H4 (cell line): ENCODE measurements at regions not wholly inside any gene's neighbourhood (a gene's known extent, or its start where the extent isn't known, plus 50 kb on each side); places are given as distances from the start of the nearest gene placed in this dataset.

Experiments used
- DNase-seq: peaks from one replicate; pipeline ENCODE4 v3.0.0-alpha.2; 2015; ENCODE audit warnings: low spot score

DNA sequence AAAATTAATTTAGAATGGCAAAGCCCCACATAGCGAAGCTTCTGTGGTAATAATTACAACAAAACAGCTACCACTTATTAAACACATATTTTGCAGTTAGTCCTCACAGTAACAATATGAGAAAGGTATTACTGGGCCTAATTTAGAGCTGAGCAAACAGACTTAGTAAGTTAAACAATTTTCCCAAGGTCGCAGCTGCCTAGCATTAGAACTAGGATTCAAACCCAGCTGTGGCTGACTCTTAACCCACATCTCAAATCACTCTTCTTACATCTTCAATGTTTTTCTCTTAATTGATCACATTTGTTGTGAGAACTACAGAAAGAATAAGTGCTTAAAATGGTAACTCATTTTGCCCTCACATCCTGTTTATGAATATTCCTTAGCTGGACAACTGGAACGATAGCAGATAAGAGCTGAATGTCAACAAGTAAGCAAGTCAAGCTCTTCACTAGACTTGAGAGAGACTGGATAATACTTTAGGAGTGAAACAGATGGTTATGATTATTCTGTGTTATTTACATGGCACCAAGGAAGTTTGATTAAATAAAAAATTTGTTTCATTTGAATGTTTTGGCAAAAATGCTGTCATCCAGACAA is 59.4 kb upstream of the TMEM17 start:
- no peak for DNase-seq

DNA sequence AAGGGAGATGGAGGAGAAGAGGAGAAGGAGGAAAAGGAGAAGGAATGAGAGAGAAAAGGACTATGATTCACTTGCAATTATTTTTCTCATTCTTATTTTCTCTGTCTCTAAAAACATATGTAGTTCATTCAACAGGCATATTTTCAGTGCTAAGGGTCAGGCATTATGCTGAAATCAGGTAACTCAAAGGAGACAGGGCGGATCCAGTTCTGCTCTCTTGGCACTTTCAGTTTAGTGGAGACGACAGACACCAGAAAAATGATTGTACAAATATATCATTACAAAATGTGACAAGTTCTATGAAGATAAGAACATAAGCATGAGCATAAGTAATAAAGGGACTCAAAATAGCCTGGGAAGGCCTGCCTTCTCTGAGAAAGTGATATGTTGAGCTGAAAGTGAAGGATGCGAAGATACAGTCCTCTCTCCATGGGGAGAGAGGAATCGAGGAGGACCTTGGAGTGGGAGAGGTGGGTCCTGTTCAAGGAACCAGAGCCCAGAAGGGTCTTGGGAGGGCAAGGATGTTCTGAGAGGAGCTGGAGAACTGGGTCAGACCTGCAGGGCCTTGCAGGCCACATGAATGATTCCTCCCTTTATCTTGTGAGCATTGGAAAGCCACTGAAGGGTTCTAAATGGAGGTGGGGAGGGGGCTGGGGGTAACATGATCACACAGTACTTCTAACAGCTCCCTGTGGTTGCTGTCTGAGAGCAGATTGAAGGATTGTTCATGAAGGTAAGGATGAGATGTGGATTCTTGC is 58.6 kb upstream of the TMEM17 start:
- no peak for DNase-seq

DNA sequence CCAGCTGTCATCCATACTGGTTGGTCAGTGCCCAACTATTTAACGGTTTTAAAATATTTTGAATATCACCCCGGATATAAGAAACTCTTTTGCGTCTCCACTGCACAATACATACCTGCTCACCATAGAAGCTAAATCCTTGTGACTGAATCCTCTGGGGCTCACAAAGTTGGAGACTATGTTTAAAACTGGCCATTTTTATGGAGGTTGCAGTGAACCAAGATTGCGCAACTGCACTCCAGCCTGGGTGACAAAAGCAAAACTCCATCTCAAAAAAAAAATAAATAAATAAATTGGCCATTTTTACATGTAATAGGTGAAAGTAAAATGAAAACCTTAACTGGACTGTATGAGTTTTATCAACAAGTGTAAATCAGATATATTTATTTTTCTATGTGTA is 55.6 kb upstream of the TMEM17 start:
- no peak for DNase-seq

DNA sequence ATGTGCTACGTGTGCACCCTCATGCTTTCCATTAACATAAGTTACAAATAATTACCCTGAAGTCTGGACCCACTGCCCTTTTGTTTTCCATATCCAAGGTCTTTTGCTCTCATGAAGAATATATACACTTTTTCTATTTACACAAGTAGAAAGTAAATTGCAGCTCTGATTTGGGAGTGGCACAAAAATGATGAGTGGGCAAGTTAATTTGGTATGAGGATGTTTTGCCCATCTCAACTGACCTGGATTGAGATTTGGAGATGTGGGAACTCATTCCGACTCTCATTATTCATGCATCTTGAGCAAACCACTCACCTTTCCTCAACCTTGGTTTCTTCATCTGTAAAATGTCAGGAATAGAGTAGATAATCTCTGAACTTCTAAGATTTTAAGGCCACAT is 53.6 kb upstream of the TMEM17 start:
- no peak for DNase-seq

DNA sequence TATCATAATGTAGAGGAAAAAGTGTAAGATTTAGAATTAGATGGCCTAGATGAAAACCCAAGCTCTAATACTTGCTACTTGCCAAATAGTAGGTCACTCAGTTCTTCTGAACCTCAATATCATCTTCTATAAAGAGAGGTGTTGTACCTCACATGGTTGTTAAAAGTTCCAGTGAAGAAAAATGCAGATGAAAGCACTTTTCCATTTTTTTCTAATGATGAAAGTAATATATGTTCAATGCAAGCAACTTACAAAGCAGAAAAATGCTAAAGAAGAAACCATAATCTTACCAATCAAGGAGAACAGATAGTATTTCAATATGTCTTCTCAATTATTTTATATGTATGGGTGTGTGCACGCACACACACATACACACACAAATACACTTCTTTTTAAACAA is 52.7 kb upstream of the TMEM17 start:
- no peak for DNase-seq

DNA sequence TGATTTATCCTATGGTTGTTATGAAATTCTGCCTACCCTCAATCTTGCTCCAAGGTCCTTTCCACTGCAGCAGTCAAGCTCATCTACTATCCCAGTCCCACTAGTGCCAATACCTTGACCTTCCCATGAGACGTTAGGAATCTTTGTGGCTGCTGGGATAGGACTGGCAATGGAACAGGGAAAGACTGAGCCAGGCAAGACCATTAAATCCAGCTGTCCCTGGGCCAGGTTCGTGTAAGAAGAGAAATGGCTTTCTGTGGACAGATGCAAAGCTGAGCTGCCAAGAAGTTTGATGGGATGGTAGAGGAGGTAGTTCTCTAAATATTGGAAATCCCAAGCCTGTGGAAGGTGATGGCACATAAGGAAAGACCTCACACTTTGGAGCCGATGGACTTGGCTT is 50.1 kb upstream of the TMEM17 start:
- no peak for DNase-seq
